ENCODE measurements at regions not wholly inside any gene's neighbourhood (a gene's known extent, or its start where the extent isn't known, plus 50 kb on each side); places are given as distances from the start of the nearest gene placed in this dataset.

DNA sequence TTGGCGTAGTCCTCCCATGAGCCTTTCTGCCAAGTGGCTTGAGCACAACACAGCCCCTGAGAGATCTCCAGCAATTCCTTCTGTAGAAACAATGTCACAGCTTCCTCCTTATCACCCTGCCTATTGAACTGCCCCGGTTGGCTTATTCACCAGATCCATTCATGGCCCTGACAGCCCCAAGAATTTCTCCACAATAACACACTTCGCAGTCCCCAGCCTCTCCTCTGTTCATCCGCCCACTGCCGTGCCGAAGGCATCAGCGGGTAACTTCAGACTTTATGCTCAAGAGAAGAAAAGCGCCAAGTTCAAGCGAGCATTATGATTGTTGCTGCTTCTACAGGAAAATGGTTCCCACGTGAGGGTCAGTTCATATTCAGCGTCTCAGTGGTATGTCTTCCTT lies 403.9 kb downstream of the VPS13C start:
- TF ChIP-seq, protein P1, sequence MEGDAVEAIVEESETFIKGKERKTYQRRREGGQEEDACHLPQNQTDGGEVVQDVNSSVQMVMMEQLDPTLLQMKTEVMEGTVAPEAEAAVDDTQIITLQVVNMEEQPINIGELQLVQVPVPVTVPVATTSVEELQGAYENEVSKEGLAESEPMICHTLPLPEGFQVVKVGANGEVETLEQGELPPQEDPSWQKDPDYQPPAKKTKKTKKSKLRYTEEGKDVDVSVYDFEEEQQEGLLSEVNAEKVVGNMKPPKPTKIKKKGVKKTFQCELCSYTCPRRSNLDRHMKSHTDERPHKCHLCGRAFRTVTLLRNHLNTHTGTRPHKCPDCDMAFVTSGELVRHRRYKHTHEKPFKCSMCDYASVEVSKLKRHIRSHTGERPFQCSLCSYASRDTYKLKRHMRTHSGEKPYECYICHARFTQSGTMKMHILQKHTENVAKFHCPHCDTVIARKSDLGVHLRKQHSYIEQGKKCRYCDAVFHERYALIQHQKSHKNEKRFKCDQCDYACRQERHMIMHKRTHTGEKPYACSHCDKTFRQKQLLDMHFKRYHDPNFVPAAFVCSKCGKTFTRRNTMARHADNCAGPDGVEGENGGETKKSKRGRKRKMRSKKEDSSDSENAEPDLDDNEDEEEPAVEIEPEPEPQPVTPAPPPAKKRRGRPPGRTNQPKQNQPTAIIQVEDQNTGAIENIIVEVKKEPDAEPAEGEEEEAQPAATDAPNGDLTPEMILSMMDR (IDR thresholded peaks at IDR 0.05) = no peak
- no peak for TF ChIP-seq ZFX (IDR thresholded peaks at IDR 0.05; ENCODE audit: borderline replicate concordance)
